ENCODE measurements at regions not wholly inside any gene's neighbourhood (a gene's known extent, or its start where the extent isn't known, plus 50 kb on each side); places are given as distances from the start of the nearest gene placed in this dataset.

GRCh38 chr7:119007236-119007635 lies 782.7 kb downstream of the ANKRD7 start (continued):
- TF ChIP-seq ESRRA (IDR thresholded peaks at IDR 0.05; ENCODE audit: low read length) (no peak), ZBTB4 (CRISPR knock-in tag; IDR thresholded peaks at IDR 0.05) (no peak), NKRF (conservative IDR thresholded peaks at IDR 0.05) (no peak), RCOR1 (conservative IDR thresholded peaks at IDR 0.05; ENCODE audit: low read depth, low read length) (no peak), BMI1 (IDR thresholded peaks at IDR 0.05; ENCODE audit: borderline replicate concordance) (no peak), ZNF217 (IDR thresholded peaks at IDR 0.05) (no peak), BRCA1 (IDR thresholded peaks at IDR 0.05; ENCODE audit: low read depth, low read length) (no peak)

- Histone ChIP-seq H2AFZ (ENCODE audit: control insufficient read depth, low read depth, low read length) (no peak overlapping the region), H3K4me2 (ENCODE audit: control insufficient read depth, insufficient read depth) (no peak overlapping the region), H3K4me1 (ENCODE audit: control insufficient read depth, insufficient read depth, low read length) (no peaks in the 10 kb centered on the region), H3K27ac (ENCODE audit: control insufficient read depth, insufficient read depth) (no peak overlapping the region), H3K36me3 (ENCODE audit: control insufficient read depth in 2 of 2, insufficient read depth in 2 of 2, low read length in 1 of 2) (no peaks in the 10 kb centered on the region), H4K20me1 (ENCODE audit: control insufficient read depth, insufficient read depth) (no peaks in the 10 kb centered on the region), H3K9me3 (replicated peaks; ENCODE audit: control insufficient read depth, insufficient read depth, low read length) (no peaks in the 10 kb centered on the region), H3K27me3 (replicated peaks in 1 of 2; ENCODE audit: control insufficient read depth in 2 of 2, insufficient read depth in 2 of 2, low read length in 1 of 2) (no peaks in the 10 kb centered on the region), H3K9ac (ENCODE audit: control insufficient read depth, insufficient read depth, low read length) (no peak overlapping the region), H3K4me3 (no peak overlapping the region), H3K79me2 (ENCODE audit: control insufficient read depth, insufficient read depth, low read length) (no peaks in the 10 kb centered on the region)
- ChIA-PET CTCF (no interaction called here), RAD21 (ENCODE audit: unreplicated experiment) (no interaction called here), POLR2A (no interaction called here), SMC1A (ENCODE audit: uncharacterized antibody, unreplicated experiment) (no interaction called here)
- no TSS peak for BruUV-seq (replicated peaks)
- intact Hi-C loops (cut with micrococcal nuclease; ENCODE audit: unreplicated experiment) (no loop called here), in situ Hi-C loops (cut with MboI) (no loop called here)
- 0% methylated on average over 1 of the region's 1 CpG for WGBS (ENCODE audit: insufficient coverage, insufficient replicate concordance, low lambda C conversion rate, missing lambda C conversion rate)
- FAIRE-seq (no peak), DNase-seq (ENCODE audit: low read depth, low spot score) (no peak), ATAC-seq (no peak)
- TF ChIP-seq SMAD1 (IDR thresholded peaks at IDR 0.05; ENCODE audit: low read depth, partially characterized antibody) (no peak), HDAC2 (IDR thresholded peaks at IDR 0.05) (no peak), NR2C1 (IDR thresholded peaks at IDR 0.05) (no peak), BHLHE40 (IDR thresholded peaks at IDR 0.05; ENCODE audit: borderline replicate concordance in 1 of 2, low read depth in 2 of 2, low read length in 1 of 2) (no peak), IRF3 (IDR thresholded peaks at IDR 0.05) (no peak), SPI1 (IDR thresholded peaks at IDR 0.05; ENCODE audit: borderline replicate concordance, insufficient read depth, low read depth, low read length) (no peak), ATF2 (IDR thresholded peaks at IDR 0.05; ENCODE audit: low read length) (no peak), CHD2 (IDR thresholded peaks at IDR 0.05; ENCODE audit: borderline replicate concordance, low read depth, low read length) (no peak), HCFC1 (IDR thresholded peaks at IDR 0.05; ENCODE audit: low read length) (no peak), NR2C2 (IDR thresholded peaks at IDR 0.05; ENCODE audit: borderline replicate concordance, control insufficient read depth, insufficient read length, low read depth) (no peak), SMAD5 (IDR thresholded peaks at IDR 0.05; ENCODE audit: low read depth) (no peak)
These were observed 786.1 kb downstream of the ANKRD7 start for GRCh38 chr7:119010635-119011034.
